GDM1 (cell line): ENCODE measurements at regions not wholly inside any gene's neighbourhood (a gene's known extent, or its start where the extent isn't known, plus 50 kb on each side); places are given as distances from the start of the nearest gene placed in this dataset.
A peak's percentile ranks its signal among the peaks of the same experiment; 100 is the strongest.
"Not testable (repeated sequence)": the region's sequence is repeated elsewhere in the genome, so short reads cannot be mapped to it uniquely, and the experiment has no call there.

Experiments
- DNase-seq: peaks from one replicate; lab custom pipeline; 2025; lab: John Stamatoyannopoulos, UW

DNA sequence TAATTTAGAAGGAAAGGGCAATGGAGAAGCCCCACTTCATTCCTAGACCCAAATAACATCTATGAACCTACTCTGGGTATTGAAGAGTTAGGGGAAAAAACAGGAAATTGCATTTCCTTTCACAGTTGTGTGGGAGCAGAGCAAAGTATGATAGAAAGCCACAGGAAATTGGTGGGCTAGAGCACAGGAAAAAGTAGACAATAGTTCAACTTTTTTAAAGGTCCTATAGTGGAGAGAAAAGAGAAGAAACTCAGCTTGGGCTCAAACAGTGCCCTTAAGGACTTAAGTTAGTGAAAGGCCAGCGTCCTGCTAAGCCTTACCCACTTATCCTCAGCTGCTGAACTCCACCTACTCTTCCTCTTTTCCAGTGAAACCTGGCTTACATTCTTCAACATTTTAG lies 258.1 kb downstream of the DPY19L2 start:
- peak; percentile 84 for DNase-seq

DNA sequence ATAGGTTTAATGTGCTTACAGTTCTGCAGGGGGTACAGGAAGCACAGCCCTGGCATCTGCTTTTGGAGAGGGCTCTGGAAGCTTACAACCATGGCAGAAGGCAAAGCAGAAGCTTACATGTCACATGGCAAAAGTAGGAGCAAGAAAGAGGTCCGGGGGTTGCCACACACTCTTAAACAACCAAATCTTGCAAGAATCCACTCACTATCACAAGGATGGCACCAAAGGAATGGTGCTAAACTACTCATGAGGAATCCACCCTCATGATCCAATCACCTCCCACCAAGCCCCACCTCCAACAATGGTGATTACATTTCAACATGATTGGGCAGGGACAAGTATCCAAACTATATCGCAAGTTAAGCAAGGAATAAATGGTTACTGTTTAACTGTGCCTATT lies 255.8 kb upstream of the AVPR1A start:
- no peak for DNase-seq

DNA sequence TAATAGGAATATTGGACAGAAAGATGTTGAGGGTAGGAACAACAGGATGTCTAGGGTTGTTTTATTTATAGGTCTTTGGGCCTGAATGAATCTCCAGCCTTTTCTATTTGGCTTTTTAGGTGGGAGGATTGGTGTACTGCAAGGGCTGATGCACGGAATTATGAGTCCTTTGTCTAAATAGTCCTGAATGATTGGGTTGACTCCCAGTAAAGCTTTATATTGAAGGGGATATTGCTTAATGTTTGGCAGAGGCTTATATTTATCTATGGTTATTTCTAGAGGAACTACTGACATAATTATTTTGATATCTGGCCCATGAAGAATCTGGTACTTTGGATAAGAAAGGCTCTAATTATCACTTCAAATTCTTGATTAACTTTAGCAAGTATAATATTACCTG lies 253.6 kb upstream of the AVPR1A start:
- DNase-seq: no peak

DNA sequence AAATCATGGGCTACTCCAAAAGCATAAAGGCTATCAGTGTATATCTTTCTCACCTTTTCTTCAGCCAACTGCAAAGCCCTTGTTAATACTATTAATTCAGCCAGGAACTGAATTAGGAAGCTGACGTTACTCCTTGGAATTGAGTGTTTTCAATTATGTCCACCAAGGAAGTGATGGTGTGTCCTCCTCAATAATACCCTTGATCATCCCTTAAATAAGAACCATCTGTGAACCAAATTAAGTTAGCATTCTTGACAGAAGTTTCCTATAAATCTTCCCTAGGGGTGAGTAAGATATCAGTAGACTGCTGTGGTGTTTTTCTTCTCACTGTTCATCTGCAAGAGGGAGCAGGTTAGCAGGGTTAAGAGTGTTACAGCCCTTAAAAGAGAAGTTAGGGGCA lies 252.3 kb upstream of the AVPR1A start:
- no peak for DNase-seq

DNA sequence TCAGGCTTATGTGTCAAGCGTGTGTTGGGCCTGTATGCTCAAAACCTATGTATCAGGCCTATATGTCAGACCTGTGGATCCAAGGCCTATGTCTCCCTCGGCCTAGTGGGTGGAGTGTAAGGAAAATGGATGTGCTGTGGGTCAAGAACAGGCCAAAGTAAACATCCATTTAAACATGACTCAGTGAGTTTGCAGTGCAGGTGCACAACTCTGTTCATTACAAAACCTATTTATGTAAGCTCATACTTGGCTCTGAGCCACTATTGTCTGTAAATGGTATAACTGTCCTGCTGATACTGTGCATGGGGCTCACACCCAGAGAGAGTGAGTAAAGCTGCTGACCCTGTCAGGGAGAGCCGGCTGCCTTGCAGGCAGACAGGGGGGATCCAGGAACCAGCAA lies 249.7 kb upstream of the AVPR1A start:
- DNase-seq: no peak

DNA sequence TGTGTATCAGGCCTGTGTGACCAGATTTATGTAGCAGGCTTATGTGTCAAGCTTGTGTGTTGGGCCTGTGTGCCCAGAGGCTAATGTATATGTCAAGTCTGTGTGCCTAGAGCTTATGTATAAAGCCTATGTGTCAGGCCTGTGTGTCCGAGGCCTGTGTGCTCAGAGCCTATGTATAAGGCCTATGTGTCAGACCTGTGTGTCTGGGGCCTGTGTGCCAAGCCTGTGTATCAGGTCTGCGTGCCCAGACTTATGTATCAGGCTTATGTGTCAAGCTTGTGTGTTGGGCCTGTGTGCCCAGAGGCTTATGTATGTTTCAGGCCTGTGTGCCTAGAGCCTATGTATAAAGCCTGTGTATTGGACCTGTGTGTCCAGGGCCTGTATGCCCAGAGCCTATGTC lies 249.3 kb upstream of the AVPR1A start:
- DNase-seq: no peak

DNA sequence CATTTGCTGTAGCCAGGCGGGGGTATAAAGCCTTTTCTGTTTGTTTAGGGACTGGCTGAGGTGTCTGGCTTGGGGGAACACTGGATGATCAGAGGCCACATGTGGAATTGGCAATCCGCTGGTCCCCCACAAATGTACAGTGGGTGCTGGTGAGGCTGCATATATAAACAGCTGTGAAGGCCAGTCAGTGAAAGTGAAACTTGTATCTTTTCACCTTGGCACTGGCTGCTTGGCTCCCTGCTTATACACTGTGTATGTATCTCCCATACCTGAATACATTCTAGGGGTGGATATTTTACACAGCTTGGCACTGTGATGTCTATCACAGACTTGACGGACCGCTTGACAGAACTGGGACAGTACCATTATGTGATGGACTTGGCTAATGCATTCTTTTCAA lies 246.8 kb upstream of the AVPR1A start:
- DNase-seq: no peak

DNA sequence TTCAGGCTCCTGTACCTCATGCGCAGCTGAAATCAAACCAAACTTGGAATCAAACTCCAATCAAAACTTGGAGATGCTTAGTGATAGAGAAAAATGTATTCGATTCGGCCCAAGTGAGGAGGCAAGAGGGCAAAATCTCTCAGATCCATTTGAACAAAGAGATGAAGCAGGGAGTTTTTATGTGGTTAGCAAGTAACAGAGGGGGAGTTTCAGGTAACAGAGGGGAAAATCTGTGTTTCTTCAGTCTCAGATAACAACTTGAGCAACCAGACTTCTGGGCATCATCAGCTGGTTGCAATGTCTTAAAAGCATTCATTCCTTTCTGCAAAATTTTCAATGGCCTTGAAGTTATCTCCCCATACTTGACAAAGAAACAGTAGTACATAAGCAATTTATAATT lies 245.1 kb upstream of the AVPR1A start:
- DNase-seq: no peak

DNA sequence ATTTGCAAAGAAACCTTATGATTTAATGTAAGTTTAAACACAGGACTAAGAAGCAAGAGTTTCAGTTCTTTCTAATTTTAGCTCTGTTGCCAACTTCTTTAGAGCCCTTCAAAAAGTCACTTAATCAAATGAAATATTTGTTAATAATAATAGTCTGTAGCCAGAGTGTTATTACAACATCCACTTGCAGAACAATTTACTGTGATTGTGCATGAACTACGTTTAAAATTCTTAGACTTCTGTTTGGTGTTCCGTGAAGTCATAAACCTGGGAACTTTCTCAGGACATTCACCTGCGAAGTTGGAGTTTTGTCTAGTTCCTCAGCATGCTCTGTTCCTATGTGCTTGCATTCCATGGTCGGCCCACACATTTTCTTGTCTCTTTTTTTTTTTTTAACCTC lies 244.0 kb upstream of the AVPR1A start:
- DNase-seq: no peak

DNA sequence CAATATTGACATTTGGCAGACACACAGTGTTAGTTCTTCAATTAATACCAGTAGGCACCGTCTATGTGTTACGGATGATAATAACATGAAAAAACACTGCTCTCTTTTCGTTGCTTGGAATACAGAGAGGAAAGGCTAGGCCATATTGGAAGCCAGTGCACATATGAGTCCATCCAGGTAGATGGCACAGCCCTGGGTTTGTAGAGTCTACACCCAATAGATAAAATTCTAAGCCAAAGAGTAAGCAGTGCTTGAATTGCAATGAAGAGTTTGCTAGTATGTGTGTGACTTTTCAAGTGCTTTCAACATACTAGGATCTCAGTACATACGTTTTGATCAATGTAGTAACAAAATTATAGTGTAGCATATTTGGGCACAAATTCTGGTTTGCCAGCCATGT lies 243.3 kb upstream of the AVPR1A start:
- DNase-seq: no peak

DNA sequence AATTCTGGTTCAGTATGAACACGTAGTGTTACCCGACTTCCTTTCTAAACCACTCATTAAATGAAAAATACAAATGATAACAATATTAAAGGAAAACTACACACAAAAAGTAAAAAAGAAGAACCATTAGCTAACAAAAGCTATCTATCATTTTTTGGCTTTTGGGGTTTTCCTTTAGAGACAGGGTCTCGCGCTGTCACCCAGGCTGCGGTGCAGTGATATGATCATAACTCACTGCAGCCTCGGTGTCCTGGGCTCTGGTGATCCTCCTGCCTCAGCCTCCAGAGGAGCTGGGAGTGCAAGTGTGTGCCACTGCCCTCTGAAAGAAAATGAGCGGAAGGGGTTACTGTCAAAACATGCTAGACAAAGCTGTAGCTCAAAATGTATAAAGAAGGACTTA lies 238.2 kb upstream of the AVPR1A start:
- no peak for DNase-seq

DNA sequence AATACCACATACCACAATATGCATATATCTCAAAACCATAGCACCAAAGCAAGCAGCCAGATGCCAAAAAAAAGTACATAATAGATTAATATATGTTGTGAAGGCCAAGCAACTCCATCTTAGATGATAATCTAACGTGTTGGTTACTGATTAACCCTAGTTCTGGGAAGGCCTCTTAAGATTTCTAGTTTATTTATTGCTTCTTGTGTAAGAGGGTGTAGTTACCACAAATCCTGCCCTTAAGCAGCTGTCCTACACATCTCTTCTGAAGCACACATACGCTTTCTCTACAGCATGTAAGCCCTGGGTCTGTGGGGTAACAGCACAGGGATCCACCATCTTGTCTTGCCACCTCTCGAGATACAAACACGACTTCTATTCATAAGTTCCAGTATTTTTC lies 236.8 kb upstream of the AVPR1A start:
- no peak for DNase-seq

DNA sequence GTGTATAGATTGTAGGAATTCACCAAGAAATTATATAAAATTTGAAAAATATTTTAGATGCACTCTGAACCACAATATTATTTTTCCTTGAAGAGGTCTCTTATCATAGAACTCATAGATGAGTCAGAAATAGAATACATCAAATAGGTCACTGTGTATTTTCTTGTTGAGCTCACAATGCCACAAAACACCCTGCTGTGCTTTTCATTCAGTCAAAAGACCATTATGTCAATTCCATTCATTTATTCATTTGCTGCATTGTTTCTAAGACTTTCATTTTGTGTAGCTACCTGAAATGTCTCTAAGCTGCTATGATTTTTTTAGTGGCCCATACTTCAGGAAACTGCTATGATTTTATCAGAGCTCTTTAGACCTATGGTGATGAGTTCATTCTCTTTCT lies 231.9 kb upstream of the AVPR1A start:
- DNase-seq: no peak

DNA sequence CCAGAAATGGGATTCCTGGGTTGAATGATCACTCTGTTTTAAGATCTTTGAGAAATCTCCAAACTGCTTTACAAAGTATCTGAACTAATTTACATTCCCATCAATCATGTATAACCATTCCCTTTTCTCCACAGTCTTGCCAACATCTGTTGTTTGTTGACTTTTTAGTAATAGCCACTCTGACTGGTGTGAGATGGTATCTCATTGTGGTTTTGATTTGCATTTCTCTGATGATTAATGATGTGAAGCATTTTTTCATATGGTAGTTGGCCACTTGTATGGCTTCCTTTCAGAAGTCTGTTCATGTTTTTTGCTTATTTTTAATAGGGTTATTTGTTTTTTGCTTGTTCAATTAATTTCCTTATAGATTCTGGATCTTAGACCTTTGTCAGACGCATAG lies 211.8 kb upstream of the AVPR1A start:
- DNase-seq: no peak

DNA sequence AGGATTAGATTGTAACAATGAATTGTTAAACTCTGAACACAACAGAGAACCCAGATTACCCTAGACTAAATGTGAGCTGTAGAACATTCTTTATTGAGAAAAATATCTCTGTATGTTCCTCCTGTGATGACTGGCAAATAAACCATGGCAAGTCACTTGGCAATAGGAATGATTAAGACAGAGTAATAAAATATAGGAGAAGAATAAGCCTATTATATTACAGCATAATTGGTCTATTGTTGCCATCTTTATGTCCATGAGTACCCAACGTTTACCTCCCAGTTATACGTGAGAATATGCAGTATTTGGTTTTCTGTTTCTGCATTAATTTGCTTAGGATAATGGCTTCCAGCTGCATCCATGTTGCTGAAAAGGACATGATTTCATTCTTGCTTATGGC lies 211.2 kb upstream of the AVPR1A start:
- no peak for DNase-seq

DNA sequence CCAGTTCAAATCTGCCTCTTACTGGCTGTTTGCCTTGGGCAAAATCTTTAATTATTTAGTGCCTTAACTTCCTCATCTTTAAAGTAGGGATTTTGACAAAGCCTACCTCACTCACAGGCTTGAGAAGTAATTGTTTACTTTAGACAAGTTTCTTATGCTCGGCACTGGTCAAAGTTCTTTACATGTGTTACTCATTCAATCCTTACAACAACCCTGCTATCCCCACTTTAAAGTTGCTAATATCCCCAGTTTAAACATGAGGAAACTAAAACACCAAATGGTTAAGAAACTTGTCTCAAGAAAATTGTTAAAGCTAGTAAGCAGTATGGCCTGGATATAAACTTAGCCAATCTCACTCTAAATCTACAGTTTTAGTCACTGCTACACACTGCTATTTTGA lies 204.0 kb upstream of the AVPR1A start:
- no peak for DNase-seq

DNA sequence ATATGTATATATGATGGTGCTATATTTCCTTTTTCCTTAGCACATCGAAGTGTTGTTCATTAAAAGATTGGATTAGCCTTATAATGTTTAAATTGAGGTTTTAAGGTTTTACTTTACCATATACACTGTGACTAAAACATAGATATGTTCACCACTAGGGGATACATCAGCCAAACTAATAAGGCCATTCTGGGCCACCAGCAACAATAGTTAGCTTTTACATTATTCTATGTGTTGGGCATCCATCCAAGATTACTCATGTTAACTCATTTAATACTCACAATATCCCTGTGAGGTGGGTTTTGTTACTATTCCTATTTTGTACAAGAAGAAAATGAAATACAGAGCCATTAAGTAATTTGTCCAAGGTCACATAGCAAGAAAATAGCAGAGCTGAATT lies 202.6 kb upstream of the AVPR1A start:
- no peak for DNase-seq

DNA sequence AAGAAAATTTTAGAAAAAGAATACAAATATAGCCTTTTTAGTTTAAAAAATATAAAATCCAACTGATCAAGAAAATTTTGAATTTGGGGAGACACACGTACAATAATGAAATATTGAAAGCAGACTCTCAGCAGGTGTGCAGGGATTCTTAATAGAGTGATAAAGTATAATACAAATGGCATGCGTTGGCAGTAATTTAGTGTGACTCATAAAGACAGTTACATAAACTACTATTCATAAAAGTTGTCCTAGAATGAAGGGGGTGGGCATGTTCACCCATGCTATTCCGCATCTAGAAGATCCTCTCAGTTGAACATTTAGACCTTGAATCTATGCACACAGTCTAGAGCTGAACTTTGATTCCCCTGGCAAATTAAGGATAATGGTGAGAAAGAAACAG lies 200.4 kb upstream of the AVPR1A start:
- DNase-seq: no peak

DNA sequence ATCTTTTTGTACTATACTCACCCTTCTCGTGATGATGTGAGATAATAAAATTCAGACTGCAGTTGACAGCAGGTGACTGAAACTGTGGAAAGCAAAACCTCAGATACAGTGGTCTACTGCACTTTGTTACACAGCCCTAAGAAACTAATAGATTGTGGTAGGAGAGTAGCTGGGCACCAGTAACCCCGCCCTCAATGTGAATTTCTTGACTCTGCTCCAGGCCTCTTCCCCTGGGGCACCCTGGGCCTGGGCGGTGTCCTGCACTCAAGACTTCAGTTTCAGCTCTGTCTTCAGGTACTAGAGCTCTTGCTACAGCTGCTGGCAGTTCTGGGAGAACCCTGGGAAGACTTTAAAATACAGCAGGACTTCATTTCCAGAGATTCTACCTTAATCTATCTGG lies 197.6 kb upstream of the AVPR1A start:
- no peak for DNase-seq

DNA sequence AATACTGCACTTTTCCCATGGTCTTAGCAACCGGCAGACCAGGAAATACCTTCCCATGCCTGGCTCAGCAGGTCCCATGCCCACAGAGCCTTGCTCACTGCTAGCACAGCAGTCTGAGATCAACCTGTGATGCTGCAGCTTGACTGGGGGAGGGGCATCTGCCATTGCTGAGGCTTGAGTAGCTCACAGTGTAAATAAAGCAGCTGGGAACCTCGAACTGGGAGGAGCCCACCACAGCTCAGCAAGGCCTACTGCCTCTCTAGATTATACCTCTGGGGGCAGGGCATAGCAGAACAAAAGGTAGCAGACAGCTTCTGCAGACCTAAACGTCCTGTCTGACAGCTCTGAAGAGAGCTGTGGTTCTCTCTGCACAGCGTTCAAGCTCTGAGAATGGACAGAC lies 186.2 kb upstream of the AVPR1A start:
- not testable (repeated sequence) for DNase-seq

DNA sequence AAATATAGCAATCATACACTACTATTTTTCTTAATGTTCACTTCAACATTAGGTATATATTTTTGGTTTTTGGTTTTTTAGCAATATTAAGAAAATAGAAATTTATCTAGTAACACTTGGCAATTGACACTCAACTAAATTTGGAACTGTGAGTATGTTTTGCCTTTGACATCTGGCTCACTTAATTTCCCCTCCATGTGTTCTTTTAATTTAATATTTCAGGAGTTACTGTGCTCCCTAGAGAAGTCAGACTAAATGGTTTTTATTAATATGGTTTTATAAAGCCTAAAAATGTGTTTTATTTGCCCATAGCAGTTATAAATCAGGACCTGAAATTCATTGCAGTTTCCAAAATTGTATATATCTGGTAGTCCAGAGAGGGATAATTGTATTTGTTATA lies 175.3 kb upstream of the AVPR1A start:
- no peak for DNase-seq

DNA sequence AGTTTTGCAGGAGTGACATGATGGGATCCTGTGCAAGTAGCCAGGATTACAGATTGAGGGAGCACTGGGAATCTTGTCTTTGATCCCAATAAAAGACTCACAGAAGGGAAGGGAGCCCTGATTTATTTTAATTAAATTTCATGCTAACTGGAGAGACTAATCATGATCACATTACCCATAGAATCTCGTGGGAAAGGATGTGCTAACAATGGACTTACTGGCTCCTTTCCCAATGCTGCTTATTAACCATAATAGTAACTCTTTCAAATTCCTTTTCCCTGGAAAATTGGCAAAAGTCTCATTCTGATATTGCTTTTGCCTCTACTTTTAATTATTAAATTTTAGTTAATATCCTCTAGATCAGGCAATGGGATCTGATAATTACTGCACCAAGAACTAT lies 174.8 kb upstream of the AVPR1A start:
- DNase-seq: no peak

DNA sequence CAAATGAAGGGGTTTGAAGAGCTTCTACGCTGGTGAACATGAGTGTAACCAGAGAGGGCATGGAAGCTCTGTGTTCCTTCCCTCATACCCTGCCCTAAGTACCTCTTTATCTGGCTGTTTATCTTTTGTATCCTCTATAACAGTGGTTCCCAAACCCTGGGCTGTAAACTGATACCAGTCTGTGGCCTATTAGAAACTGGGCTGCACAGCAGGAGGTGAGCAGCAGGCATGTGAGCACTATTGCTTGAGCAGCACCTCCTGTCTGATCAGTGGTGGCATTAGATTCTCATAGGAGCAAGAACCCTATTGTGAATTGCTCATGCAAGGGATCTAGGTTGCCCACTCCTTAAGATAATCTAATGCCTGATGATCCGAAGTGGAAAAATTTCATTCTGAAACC lies 172.9 kb upstream of the AVPR1A start:
- no peak for DNase-seq

DNA sequence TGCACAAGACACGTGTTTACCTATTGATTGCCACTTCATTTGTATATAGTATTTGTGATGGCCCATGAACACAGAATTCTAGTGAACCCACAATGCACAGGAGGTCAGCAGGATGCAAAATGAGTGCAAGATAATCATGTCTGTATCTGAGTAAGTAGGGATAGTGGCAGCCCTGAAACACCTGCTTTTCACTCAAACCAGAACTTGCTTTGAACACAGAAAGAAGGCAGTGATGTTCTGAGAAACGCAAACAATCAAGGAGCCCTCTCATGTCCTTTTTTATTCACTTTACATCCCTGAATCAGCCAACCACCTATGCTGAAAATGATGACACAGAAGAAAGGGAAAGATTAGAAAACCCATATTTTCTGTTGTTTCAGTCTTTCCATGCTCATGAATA lies 170.4 kb upstream of the AVPR1A start:
- no peak for DNase-seq

DNA sequence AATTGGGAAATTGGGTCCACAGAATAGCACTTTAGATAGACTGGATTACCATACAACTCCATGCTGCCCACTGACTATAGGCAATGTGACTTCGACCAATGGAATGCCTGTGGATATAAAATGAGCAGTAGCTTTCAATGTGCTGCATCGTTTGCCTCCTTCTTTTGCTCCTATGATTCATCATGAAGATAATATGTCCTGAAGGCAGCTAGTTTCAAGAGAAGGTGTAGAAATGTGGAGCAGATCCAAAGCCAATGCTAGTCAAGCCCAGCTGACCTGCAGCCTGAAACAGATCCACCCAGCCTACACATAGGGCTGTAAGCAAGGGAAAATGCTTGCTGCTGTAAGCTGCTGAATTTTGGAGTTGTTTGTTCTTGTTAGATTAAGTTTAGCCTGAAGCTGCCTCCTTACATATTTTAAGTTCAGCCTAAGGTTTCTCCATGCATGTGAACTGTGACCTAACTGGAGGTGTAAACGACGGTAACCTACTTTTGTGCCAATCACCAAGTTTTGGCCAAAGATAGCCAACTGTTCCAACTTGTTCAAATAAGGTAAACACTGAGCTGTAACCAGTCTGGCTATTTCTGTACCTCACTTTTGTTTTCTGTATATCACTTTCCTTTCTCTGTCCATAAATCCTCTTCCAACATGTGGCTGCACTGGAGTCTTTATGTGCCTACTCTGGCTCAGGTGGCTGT lies 169.1 kb upstream of the AVPR1A start:
- no peak for DNase-seq
